Panc1 (cell line): ENCODE measurements at regions not wholly inside any gene's neighbourhood (a gene's known extent, or its start where the extent isn't known, plus 50 kb on each side); places are given as distances from the start of the nearest gene placed in this dataset.

Experiments used
- ATAC-seq: fragments of 200-7000 bp; cut with Tn5 transposase; 2 replicates; pipeline ENCODE4 v1.9.1; 2020; ENCODE audit warnings: mild to moderate bottlenecking, moderate library complexity
- BruUV-seq: library from RNA; stranded (reverse); fragments of 400-500 nt; replicated peaks from 2 replicates; lab custom pipeline; 2021; lab: Mats Ljungman, UMichigan
- CTCF ChIA-PET: fragments of 300-600 bp; sonication (Branson Sonifier 250); formaldehyde crosslinking; loops from one replicate; lab custom pipeline; 2022; ENCODE audit warnings: antibody characterized with exemption; lab: Charles Lee
- POLR2A ChIA-PET: fragments of 300-600 bp; sonication (Branson Sonifier 250); formaldehyde crosslinking; loops from one replicate; lab custom pipeline; 2022; ENCODE audit warnings: antibody characterized with exemption; lab: Charles Lee
- DNase-seq: peaks from one replicate; pipeline ENCODE4 v3.0.0-alpha.2; 2010; ENCODE audit warnings: low read depth, low spot score
- H3K27ac ChIP-seq: 2 replicates; pipeline ENCODE4 v1.5.1; 2011; ENCODE audit warnings: mild to moderate bottlenecking, low read length, inconsistent platforms
- H3K27me3 ChIP-seq: fragments of 200-500 bp; sonication (Bioruptor generic); 2 replicates; pipeline ENCODE4 v1.6.0; 2014; ENCODE audit warnings: low read length, inconsistent platforms; ENCODE audit not compliant: control insufficient read depth, insufficient read depth
- H3K36me3 ChIP-seq: fragments of 200-500 bp; sonication (Bioruptor generic); 2 replicates; pipeline ENCODE4 v1.5.1; 2014; ENCODE audit warnings: inconsistent platforms, mild to moderate bottlenecking, low read length, moderate library complexity; ENCODE audit not compliant: control insufficient read depth, insufficient read depth
- H3K4me1 ChIP-seq: 2 replicates; pipeline ENCODE4 v1.5.1; 2011; ENCODE audit warnings: inconsistent platforms, mild to moderate bottlenecking, low read length, moderate library complexity; ENCODE audit not compliant: control insufficient read depth, insufficient read depth
- H3K4me3 ChIP-seq, 2 experiments: 2 replicates each; pipeline ENCODE4 v1.5.1; 2011 to 2012; ENCODE audit warnings: low read depth in 2 of 2, low read length in 2 of 2, mild to moderate bottlenecking in 2 of 2, inconsistent platforms in 1 of 2, moderate library complexity in 1 of 2
- H3K9me3 ChIP-seq: fragments of 200-500 bp; sonication (Bioruptor generic); 2 replicates; pipeline ENCODE4 v1.5.1; 2014; ENCODE audit warnings: low read depth, mild to moderate bottlenecking, inconsistent platforms, low read length, moderate library complexity; ENCODE audit not compliant: control insufficient read depth, insufficient read depth
- CTCF ChIP-seq: fragments of 450-650 bp; IDR thresholded peaks from 2 replicates; pipeline ENCODE4 v1.5.1; 2017; ENCODE audit warnings: mild to moderate bottlenecking
- POLR2AphosphoS5 ChIP-seq: IDR thresholded peaks from 2 replicates; pipeline ENCODE4 v1.6.1; 2012; ENCODE audit warnings: mild to moderate bottlenecking, low read depth, low read length, moderate library complexity
- REST ChIP-seq, 2 experiments: IDR thresholded peaks; 2 replicates each; pipeline ENCODE4 v1.6.1; 2011 to 2012; ENCODE audit warnings: low read depth in 2 of 2, control low read depth in 1 of 2, low read length in 1 of 2, mild to moderate bottlenecking in 1 of 2, moderate library complexity in 1 of 2; ENCODE audit not compliant: insufficient read depth in 1 of 2
- SIN3A ChIP-seq: IDR thresholded peaks from 2 replicates; pipeline ENCODE4 v1.6.1; 2012; ENCODE audit warnings: low read depth, mild to moderate bottlenecking, low read length, moderate library complexity, borderline replicate concordance; ENCODE audit not compliant: insufficient read depth
- TCF7L2 ChIP-seq: IDR thresholded peaks from 2 replicates; pipeline ENCODE4 v1.6.1; 2011; ENCODE audit warnings: mild to moderate bottlenecking, low read depth, low read length, inconsistent platforms
- in situ Hi-C: cut with HindIII; loops from 2 replicates; pipeline ENCODE4 v1.10.0; 2016; ENCODE audit warnings: low sequenced_read_pairs, low pct_unique_long_range_greater_than_20kb
- intact Hi-C: fragments of 100-400 bp; cut with micrococcal nuclease; formaldehyde crosslinking; loops from one replicate; pipeline ENCODE4 v1.10.0; 2022; ENCODE audit not compliant: unreplicated experiment

GRCh38 chr13:34591129-34591528, 350.9 kb upstream of the NBEA start:
- H3K4me1 ChIP-seq, result no peaks in the 10 kb centered on the region
- no peaks in the 10 kb centered on the region for H3K36me3 ChIP-seq
- no peaks in the 10 kb centered on the region for H3K27me3 ChIP-seq
- in situ Hi-C loops (no loop called here), intact Hi-C loops (no loop called here)
- TF ChIP-seq SIN3A (no peak), TCF7L2 (no peak), POLR2AphosphoS5 (no peak), CTCF (no peak), REST (IDR thresholded peaks at IDR 0.05; ENCODE audit: insufficient read depth in 1 of 2, low read depth in 2 of 2, low read length in 1 of 2) (no peak)
- H3K27ac ChIP-seq, result no peak overlapping the region
- CTCF ChIA-PET, result no interaction called here
- DNase-seq (no peak), ATAC-seq (no peak)
- H3K9me3 ChIP-seq, result no peaks in the 10 kb centered on the region; the same call in 1 of the 2 replicates
- BruUV-seq, result no TSS peak
- no peak overlapping the region for H3K4me3 ChIP-seq
- POLR2A ChIA-PET, result no interaction called here

GRCh38 chr13:34591900-34592529, 350.1 kb upstream of the NBEA start:
- intact Hi-C loops (no loop called here), in situ Hi-C loops (no loop called here)
- no peaks in the 10 kb centered on the region; the same call in 1 of the 2 replicates for H3K9me3 ChIP-seq
- TF ChIP-seq POLR2AphosphoS5 (no peak), REST (IDR thresholded peaks at IDR 0.05; ENCODE audit: insufficient read depth in 1 of 2, low read depth in 2 of 2, low read length in 1 of 2) (no peak), CTCF (no peak), TCF7L2 (no peak), SIN3A (no peak)
- BruUV-seq, result no TSS peak
- H3K4me3 ChIP-seq, result no peak overlapping the region
- DNase-seq (no peak), ATAC-seq (no peak)
- H3K27me3 ChIP-seq, result no peaks in the 10 kb centered on the region
- no peaks in the 10 kb centered on the region for H3K36me3 ChIP-seq
- ChIA-PET POLR2A (no interaction called here), CTCF (no interaction called here)
- H3K27ac ChIP-seq, result no peak overlapping the region
- H3K4me1 ChIP-seq, result no peaks in the 10 kb centered on the region
